CD8-positive, alpha-beta memory T cell (primary cell): ENCODE measurements at regions not wholly inside any gene's neighbourhood (a gene's known extent, or its start where the extent isn't known, plus 50 kb on each side); places are given as distances from the start of the nearest gene placed in this dataset.

Experiments
- CTCF ChIA-PET: fragments of 350-600 bp; sonication (Branson Sonifier 250); formaldehyde crosslinking; loops from one replicate; lab custom pipeline; 2021; ENCODE audit warnings: antibody characterized with exemption; lab: Charles Lee
- POLR2A ChIA-PET: fragments of 350-600 bp; sonication (Branson Sonifier 250); formaldehyde crosslinking; loops from one replicate; lab custom pipeline; 2021; ENCODE audit warnings: antibody characterized with exemption; lab: Charles Lee
- DNase-seq, 5 donors: peaks; one replicate each; pipeline versions ENCODE4 v3.0.0 to v3.0.0-alpha.2; 2020 to 2022; ENCODE audit warnings: mixed read lengths in 1 of 5
- H3K27ac ChIP-seq: one replicate; pipeline ENCODE4 v1.7.0; 2013; ENCODE audit warnings: low read depth, mild to moderate bottlenecking, low read length, moderate library complexity
- H3K27me3 ChIP-seq: 2 replicates; pipeline ENCODE4 v1.7.0; 2013; ENCODE audit warnings: low read length, mild to moderate bottlenecking; ENCODE audit not compliant: insufficient read depth, poor library complexity, severe bottlenecking
- H3K36me3 ChIP-seq: 2 replicates; pipeline ENCODE4 v1.7.0; 2013; ENCODE audit warnings: mild to moderate bottlenecking, low read length, moderate library complexity; ENCODE audit not compliant: insufficient read depth
- H3K4me1 ChIP-seq: 2 replicates; pipeline ENCODE4 v1.7.0; 2013; ENCODE audit warnings: mild to moderate bottlenecking, low read length, moderate library complexity; ENCODE audit not compliant: insufficient read depth
- H3K4me3 ChIP-seq: 2 replicates; pipeline ENCODE4 v1.7.0; 2013; ENCODE audit warnings: mild to moderate bottlenecking, low read length
- H3K9me3 ChIP-seq: 2 replicates; pipeline ENCODE4 v1.7.0; 2013; ENCODE audit warnings: mild to moderate bottlenecking, low read length
- H3K27ac Mint-ChIP-seq, 8 donors: one replicate each; pipeline ENCODE4 v1.8.0; 2020 to 2021; ENCODE audit warnings: mixed read lengths in 8 of 8, mild to moderate bottlenecking in 6 of 8, inconsistent platforms in 3 of 8, moderate library complexity in 3 of 8
- H3K27me3 Mint-ChIP-seq, 2 donors: one replicate each; pipeline ENCODE4 v1.8.0; 2020 to 2021; ENCODE audit warnings: mixed read lengths in 2 of 2, mild to moderate bottlenecking in 1 of 2, moderate library complexity in 1 of 2
- H3K36me3 Mint-ChIP-seq, 3 donors: one replicate each; pipeline ENCODE4 v1.8.0; 2020 to 2021; ENCODE audit warnings: mixed read lengths in 3 of 3, inconsistent platforms in 1 of 3, mild to moderate bottlenecking in 1 of 3
- H3K4me1 Mint-ChIP-seq, 3 donors: one replicate each; pipeline ENCODE4 v1.8.0; 2020 to 2021; ENCODE audit warnings: mixed read lengths in 3 of 3, inconsistent platforms in 1 of 3, mild to moderate bottlenecking in 1 of 3
- H3K4me3 Mint-ChIP-seq, 7 donors: one replicate each; pipeline ENCODE4 v1.8.0; 2020 to 2021; ENCODE audit warnings: mixed read lengths in 7 of 7, mild to moderate bottlenecking in 6 of 7, moderate library complexity in 4 of 7, inconsistent platforms in 2 of 7
- H3K9me3 Mint-ChIP-seq, 5 donors: one replicate each; pipeline ENCODE4 v1.8.0; 2020 to 2022; ENCODE audit warnings: mixed read lengths in 5 of 5, mild to moderate bottlenecking in 3 of 5, moderate library complexity in 2 of 5, inconsistent platforms in 1 of 5

DNA sequence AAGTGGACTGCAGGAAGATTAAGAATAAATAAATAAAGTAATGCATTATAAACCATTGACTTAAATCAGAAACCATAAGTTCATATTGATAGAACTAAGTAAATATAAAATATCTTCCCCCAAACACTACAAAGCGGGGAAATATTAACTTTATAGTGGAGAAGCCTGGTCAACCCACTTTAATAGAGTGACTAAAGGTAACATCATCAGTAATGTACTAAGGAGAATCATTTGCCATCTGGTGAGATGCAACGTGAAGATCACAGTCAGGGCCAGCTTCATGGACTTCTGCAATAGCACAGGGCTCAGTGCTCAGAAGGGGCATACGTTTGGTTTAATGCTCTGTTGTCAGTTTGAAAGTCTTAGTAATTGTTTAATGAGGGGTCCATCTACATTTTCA is 58.8 kb upstream of the CD83 start:
- H3K27ac ChIP-seq = no peak overlapping the region
- ChIA-PET POLR2A (no interaction called here), CTCF (no interaction called here)
- H3K27ac Mint-ChIP-seq = no peak overlapping the region
- peaks cover 0 to 6% (median 0%) of the 10 kb centered on the region in 3 donors for H3K36me3 Mint-ChIP-seq
- no peaks in the 10 kb centered on the region for H3K27me3 ChIP-seq
- peaks cover 0 to 8% (median 0%) of the 10 kb centered on the region in 5 donors for H3K9me3 Mint-ChIP-seq
- H3K4me1 ChIP-seq = no peaks in the 10 kb centered on the region
- no peak for DNase-seq
- H3K4me3 ChIP-seq = no peak overlapping the region
- peaks cover 19 to 53% of the 10 kb centered on the region in 2 donors for H3K27me3 Mint-ChIP-seq
- H3K36me3 ChIP-seq = no peaks in the 10 kb centered on the region
- no peaks in the 10 kb centered on the region for H3K4me1 Mint-ChIP-seq
- no peaks in the 10 kb centered on the region for H3K9me3 ChIP-seq
- no peak overlapping the region for H3K4me3 Mint-ChIP-seq

DNA sequence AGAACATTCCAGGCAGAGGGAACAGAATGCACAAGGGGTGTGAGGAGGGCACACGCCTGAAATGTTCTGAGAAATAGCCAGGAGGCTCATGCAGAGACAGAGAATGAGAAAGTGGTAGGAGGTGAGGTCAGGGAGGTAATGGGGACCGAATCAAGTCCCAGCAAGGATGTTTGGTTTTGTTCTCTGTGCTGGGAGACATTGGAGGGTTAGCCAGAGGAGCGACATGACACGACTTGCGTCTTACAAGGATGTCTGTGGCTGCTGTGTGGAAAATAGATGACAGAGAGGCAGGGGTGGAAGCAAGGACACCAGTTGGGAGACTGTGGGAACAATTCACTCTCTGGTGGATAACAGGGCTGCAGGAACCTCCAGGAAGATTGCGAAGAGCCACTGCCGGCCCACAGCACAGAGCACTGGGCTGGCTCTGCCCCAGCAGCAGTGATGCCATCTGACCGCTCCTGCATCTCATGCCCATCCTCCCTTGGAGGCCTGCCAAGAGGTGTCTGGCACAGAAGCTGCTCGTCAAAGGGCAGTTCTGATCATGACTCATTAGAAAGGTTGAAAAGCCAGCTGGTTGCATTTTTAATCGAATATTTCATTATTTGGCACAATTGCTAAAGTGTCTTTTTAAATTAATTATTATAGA is 57.7 kb upstream of the CD83 start:
- Histone ChIP-seq H3K27ac (no peak overlapping the region), H3K27me3 (no peaks in the 10 kb centered on the region), H3K4me3 (no peak overlapping the region), H3K36me3 (no peaks in the 10 kb centered on the region), H3K4me1 (no peaks in the 10 kb centered on the region), H3K9me3 (no peaks in the 10 kb centered on the region)
- DNase-seq = no peak
- ChIA-PET POLR2A (no interaction called here), CTCF (no interaction called here)
- H3K36me3 Mint-ChIP-seq = peaks cover 0 to 6% (median 0%) of the 10 kb centered on the region in 3 donors
- H3K9me3 Mint-ChIP-seq = peaks cover 0 to 8% (median 0%) of the 10 kb centered on the region in 5 donors
- H3K27me3 Mint-ChIP-seq = peaks cover 19 to 55% of the 10 kb centered on the region in 2 donors
- no peaks in the 10 kb centered on the region for H3K4me1 Mint-ChIP-seq
- H3K27ac Mint-ChIP-seq = no peak overlapping the region
- no peak overlapping the region for H3K4me3 Mint-ChIP-seq

DNA sequence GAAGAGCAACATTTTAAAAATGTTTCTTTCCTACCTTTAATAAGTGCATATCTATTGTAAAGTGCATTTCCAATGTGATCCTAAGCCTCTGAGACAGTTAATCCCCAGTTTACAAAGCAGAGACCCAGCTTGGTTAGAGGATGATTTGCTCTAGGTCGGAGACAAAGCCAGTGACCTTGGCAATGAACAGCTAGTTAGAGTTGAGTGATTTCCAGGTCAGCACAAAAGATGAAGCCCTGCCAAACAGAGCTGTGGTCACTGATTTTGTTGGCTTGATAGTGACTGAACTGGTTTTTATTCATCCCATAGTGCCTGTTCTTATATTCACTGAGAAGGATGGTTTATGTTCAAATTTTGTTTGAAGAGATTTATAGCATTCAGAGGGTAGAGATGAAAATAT is 56.6 kb upstream of the CD83 start:
- H3K4me3 ChIP-seq = no peak overlapping the region
- Mint-ChIP-seq H3K4me3 (no peak overlapping the region), H3K4me1 (no peaks in the 10 kb centered on the region), H3K36me3 (peaks cover 0 to 6% (median 0%) of the 10 kb centered on the region in 3 donors), H3K9me3 (peaks cover 0 to 8% (median 0%) of the 10 kb centered on the region in 5 donors), H3K27me3 (peaks cover 19 to 60% of the 10 kb centered on the region in 2 donors), H3K27ac (no peak overlapping the region)
- H3K27me3 ChIP-seq = no peaks in the 10 kb centered on the region
- no peaks in the 10 kb centered on the region for H3K9me3 ChIP-seq
- H3K4me1 ChIP-seq = no peaks in the 10 kb centered on the region
- no peak overlapping the region for H3K27ac ChIP-seq
- ChIA-PET CTCF (interaction anchor here (1.2 kb wide), 1 partner anchor 16 kb away, joined by 3 read pairs; no protein-coding TSS in a partner anchor), POLR2A (no interaction called here)
- H3K36me3 ChIP-seq = no peaks in the 10 kb centered on the region
- DNase-seq = no peak

DNA sequence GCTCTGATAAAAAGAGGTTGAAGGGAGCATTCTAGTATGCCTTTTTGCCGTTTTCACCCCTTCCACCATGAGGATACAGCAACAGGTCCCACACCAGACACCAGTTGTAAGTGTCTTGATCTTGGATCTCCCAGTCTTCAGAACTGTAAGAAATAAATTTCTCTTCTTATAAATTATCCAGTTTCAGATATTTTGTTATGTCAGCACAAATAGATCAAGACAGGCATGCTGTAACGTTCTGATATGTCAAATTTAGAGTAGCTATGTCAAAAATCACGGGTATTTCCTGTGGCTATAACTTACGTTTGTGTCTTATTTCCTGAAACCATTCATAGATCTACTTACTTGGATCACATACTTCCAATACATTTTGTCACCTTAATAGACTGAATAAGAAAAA is 55.9 kb upstream of the CD83 start:
- Histone ChIP-seq H3K9me3 (no peaks in the 10 kb centered on the region), H3K4me3 (no peak overlapping the region), H3K27me3 (no peaks in the 10 kb centered on the region), H3K36me3 (no peaks in the 10 kb centered on the region), H3K4me1 (no peaks in the 10 kb centered on the region), H3K27ac (no peak overlapping the region)
- Mint-ChIP-seq H3K4me1 (no peaks in the 10 kb centered on the region), H3K9me3 (peaks cover 0 to 8% (median 0%) of the 10 kb centered on the region in 5 donors), H3K4me3 (no peak overlapping the region), H3K27me3 (peaks cover 16 to 61% of the 10 kb centered on the region in 2 donors), H3K36me3 (peaks cover 0 to 6% (median 0%) of the 10 kb centered on the region in 3 donors), H3K27ac (no peak overlapping the region)
- POLR2A ChIA-PET = no interaction called here
- no peak for DNase-seq
- CTCF ChIA-PET = interaction anchor here (1.2 kb wide), 1 partner anchor 17 kb away, joined by 3 read pairs; no protein-coding TSS in a partner anchor

DNA sequence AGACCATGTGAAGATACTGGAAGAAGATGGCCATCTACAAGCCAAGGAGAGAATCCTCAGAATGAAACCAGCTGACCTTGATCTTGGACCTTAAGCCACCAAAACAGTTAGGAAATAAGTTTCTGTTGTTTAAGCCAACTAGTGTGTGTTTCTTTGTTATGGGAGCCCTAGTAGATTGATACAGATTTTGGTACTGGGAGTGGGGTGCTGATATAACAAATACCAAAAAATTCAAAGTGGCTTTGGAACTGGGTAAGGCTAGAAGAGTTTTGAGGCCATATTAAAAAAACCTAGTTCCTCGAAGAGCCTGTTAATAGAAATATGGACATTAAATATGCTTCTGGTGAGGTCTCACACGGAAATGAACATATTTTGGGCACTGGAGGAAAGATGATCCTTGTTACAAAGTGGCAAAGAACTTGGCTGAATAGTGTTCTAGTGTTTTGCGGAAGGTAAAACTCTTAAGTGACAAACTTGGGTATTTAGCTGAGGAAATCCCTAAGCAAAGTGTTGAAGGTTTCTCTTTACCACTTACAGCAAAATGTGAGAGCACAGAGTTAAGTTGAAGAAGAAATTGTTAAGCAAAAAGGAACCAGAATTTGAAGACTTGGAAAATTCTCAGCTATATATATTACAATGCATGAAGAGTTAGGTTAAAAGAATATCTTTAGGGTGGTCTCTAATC is 55.1 kb upstream of the CD83 start:
- peaks cover 0 to 6% (median 0%) of the 10 kb centered on the region in 3 donors for H3K36me3 Mint-ChIP-seq
- H3K9me3 Mint-ChIP-seq = peaks cover 0 to 8% (median 0%) of the 10 kb centered on the region in 5 donors
- ChIA-PET POLR2A (no interaction called here), CTCF (interaction anchor here (1.2 kb wide), 1 partner anchor 15 kb away, joined by 3 read pairs; no protein-coding TSS in a partner anchor)
- H3K27ac ChIP-seq = no peak overlapping the region
- H3K4me3 ChIP-seq = no peak overlapping the region
- no peaks in the 10 kb centered on the region for H3K4me1 ChIP-seq
- no peaks in the 10 kb centered on the region for H3K36me3 ChIP-seq
- peaks cover 0 to 2% (median 0%) of the 10 kb centered on the region in 3 donors for H3K4me1 Mint-ChIP-seq
- DNase-seq = no peak
- H3K27me3 Mint-ChIP-seq = peaks cover 16 to 65% of the 10 kb centered on the region in 2 donors
- H3K9me3 ChIP-seq = no peaks in the 10 kb centered on the region
- no peak overlapping the region for H3K4me3 Mint-ChIP-seq
- H3K27ac Mint-ChIP-seq = no peak overlapping the region
- no peaks in the 10 kb centered on the region for H3K27me3 ChIP-seq

DNA sequence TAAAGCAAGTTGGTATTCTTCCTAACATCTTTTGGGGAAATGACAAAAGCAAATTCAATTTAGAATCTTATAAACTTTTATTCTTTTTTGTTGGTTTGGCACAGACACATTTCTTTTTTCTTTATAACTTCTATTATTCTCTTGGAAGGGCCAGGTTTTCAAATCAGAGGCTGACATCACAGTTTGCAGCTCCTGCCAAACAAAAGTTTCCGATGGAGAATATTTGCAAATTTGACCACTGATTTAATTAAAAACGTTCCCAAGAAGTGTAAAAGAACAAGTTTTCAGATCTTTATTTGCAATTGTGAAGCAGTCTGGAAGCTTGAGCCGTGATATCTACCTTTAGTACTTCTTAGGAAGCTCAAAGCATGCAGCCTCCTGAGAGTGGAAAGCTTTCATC is 53.8 kb upstream of the CD83 start:
- Mint-ChIP-seq H3K9me3 (peaks cover 0 to 8% (median 0%) of the 10 kb centered on the region in 5 donors), H3K27me3 (peaks cover 13 to 56% of the 10 kb centered on the region in 2 donors), H3K27ac (no peak overlapping the region), H3K4me1 (peaks cover 0 to 2% (median 0%) of the 10 kb centered on the region in 3 donors), H3K4me3 (no peak overlapping the region), H3K36me3 (peaks cover 0 to 6% (median 0%) of the 10 kb centered on the region in 3 donors)
- no peak for DNase-seq
- ChIA-PET CTCF (interaction anchor here (1.1 kb wide), 1 partner anchor 189 kb away, joined by 4 read pairs; no protein-coding TSS in a partner anchor), POLR2A (no interaction called here)
- Histone ChIP-seq H3K27me3 (no peaks in the 10 kb centered on the region), H3K36me3 (no peaks in the 10 kb centered on the region), H3K4me3 (no peak overlapping the region), H3K9me3 (no peaks in the 10 kb centered on the region), H3K4me1 (no peaks in the 10 kb centered on the region), H3K27ac (no peak overlapping the region)

DNA sequence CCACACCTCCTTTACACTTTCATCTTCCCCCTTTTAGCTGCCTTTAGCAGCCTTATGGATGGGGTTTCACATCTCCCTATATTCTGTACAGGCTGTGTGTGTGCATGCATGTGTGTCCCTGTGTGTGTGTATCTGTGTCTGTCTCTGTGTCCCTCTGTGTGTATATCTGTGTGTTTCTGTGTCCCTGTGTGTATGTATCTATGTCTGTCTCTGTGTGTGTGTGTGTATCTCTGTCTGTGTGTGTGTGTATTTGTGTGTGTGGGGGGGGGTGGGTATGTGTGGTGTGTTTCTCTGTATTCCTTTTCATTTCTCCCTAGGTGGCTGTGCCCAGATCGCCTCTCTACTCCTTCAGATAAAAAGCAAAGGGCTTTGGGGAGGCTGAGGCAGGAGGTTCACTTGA is 52.2 kb upstream of the CD83 start:
- no peaks in the 10 kb centered on the region for H3K36me3 ChIP-seq
- no peaks in the 10 kb centered on the region for H3K9me3 ChIP-seq
- peaks cover 0 to 2% (median 0%) of the 10 kb centered on the region in 3 donors for H3K4me1 Mint-ChIP-seq
- H3K27ac ChIP-seq = no peak overlapping the region
- ChIA-PET POLR2A (interaction anchor here (0.7 kb wide), 1 partner anchor 12 kb away, joined by 3 read pairs; no protein-coding TSS in a partner anchor), CTCF (interaction anchor here (0.9 to 2.0 kb wide), 7 partner anchors 11 to 268 kb away, joined by 3 to 27 read pairs (median 5); no protein-coding TSS in a partner anchor)
- H3K9me3 Mint-ChIP-seq = peaks cover 0 to 8% (median 0%) of the 10 kb centered on the region in 5 donors
- no peaks in the 10 kb centered on the region for H3K4me1 ChIP-seq
- no peak for DNase-seq
- peaks cover 8 to 42% of the 10 kb centered on the region in 2 donors for H3K27me3 Mint-ChIP-seq
- no peak overlapping the region for H3K4me3 ChIP-seq
- no peak overlapping the region for H3K4me3 Mint-ChIP-seq
- H3K27ac Mint-ChIP-seq = no peak overlapping the region
- peaks cover 0 to 6% (median 0%) of the 10 kb centered on the region in 3 donors for H3K36me3 Mint-ChIP-seq
- H3K27me3 ChIP-seq = no peaks in the 10 kb centered on the region
